NCI-H1048 (cell line): ENCODE measurements at regions not wholly inside any gene's neighbourhood (a gene's known extent, or its start where the extent isn't known, plus 50 kb on each side); places are given as distances from the start of the nearest gene placed in this dataset.
"Not testable (repeated sequence)": the region's sequence is repeated elsewhere in the genome, so short reads cannot be mapped to it uniquely, and the experiment has no call there.

ENCODE experiments used
- DNase-seq: peaks from one replicate; lab custom pipeline; 2025; lab: John Stamatoyannopoulos, UW

GRCh38 chr6:120496661-120497060, 837.6 kb downstream of the TBC1D32 start:
- DNase-seq = no peak

GRCh38 chr6:120493505-120493904, 840.8 kb downstream of the TBC1D32 start:
- DNase-seq = no peak

GRCh38 chr6:120489941-120490340, 844.3 kb downstream of the TBC1D32 start:
- DNase-seq = no peak

GRCh38 chr6:120484146-120484545, 850.1 kb downstream of the TBC1D32 start:
- no peak for DNase-seq

GRCh38 chr6:120478650-120479049, 855.6 kb downstream of the TBC1D32 start:
- DNase-seq = no peak

- no peak for DNase-seq
These were observed 860.5 kb downstream of the TBC1D32 start for GRCh38 chr6:120473804-120474203.

- no peak for DNase-seq
These were observed 865.8 kb downstream of the TBC1D32 start for GRCh38 chr6:120468486-120468885.

GRCh38 chr6:120451508-120451907, 882.8 kb downstream of the TBC1D32 start:
- no peak for DNase-seq

- DNase-seq = no peak
These were observed 886.7 kb downstream of the TBC1D32 start for GRCh38 chr6:120447605-120448004.

- DNase-seq = not testable (repeated sequence)
These were observed 901.4 kb downstream of the TBC1D32 start for GRCh38 chr6:120432840-120433239.

GRCh38 chr6:120431841-120432240, 902.4 kb downstream of the TBC1D32 start:
- DNase-seq = no peak

- no peak for DNase-seq
These were observed 922.9 kb downstream of the TBC1D32 start for GRCh38 chr6:120411394-120411793.

GRCh38 chr6:120410586-120410985, 923.7 kb downstream of the TBC1D32 start:
- no peak for DNase-seq

GRCh38 chr6:120407696-120408095, 926.6 kb downstream of the TBC1D32 start:
- DNase-seq = no peak

- no peak for DNase-seq
These were observed 928.3 kb downstream of the TBC1D32 start for GRCh38 chr6:120405947-120406346.

GRCh38 chr6:120395784-120396183, 938.5 kb downstream of the TBC1D32 start:
- no peak for DNase-seq

- DNase-seq = no peak
These were observed 939.0 kb downstream of the TBC1D32 start for GRCh38 chr6:120395330-120395729.

GRCh38 chr6:120392941-120393340, 941.3 kb downstream of the TBC1D32 start:
- no peak for DNase-seq

GRCh38 chr6:120384671-120385070, 949.6 kb downstream of the TBC1D32 start:
- DNase-seq = no peak

GRCh38 chr6:120383681-120384080, 950.6 kb downstream of the TBC1D32 start:
- no peak for DNase-seq

GRCh38 chr6:120378582-120379220, 955.6 kb downstream of the TBC1D32 start:
- DNase-seq = no peak

GRCh38 chr6:120373185-120373584, 961.1 kb downstream of the TBC1D32 start:
- no peak for DNase-seq

- DNase-seq = no peak
These were observed 970.9 kb downstream of the TBC1D32 start for GRCh38 chr6:120363429-120363828.

- DNase-seq = not testable (repeated sequence)
These were observed 975.7 kb downstream of the TBC1D32 start for GRCh38 chr6:120358535-120358934.
